ENCODE measurements at regions not wholly inside any gene's neighbourhood (a gene's known extent, or its start where the extent isn't known, plus 50 kb on each side); places are given as distances from the start of the nearest gene placed in this dataset.

DNA sequence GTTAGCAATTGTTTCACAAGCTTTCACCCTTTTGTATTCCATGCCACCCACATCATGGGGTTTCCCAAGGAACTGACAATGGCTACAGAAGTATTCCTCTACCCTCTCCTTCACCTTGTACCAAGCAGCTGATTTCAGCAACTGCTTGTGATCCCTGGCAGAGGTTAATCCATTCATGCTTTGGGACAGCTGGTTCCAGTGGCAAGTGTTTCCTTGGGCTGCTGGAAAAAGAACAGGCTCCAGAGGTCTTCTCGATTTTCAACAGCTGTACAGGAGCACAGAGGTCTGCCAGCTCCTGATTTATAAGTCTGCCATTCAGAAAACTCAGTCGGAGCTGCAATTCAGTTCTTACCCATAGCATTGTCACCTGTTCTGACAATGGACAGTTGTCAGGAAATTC, 239.2 kb upstream of the CWC22 start:
- dilution Hi-C loops (cut with HindIII; ENCODE audit: low sequenced_read_pairs, unreplicated experiment), result no loop called here
- POLR2A ChIA-PET (ENCODE audit: unreplicated experiment), result interaction anchor here (0.6 to 0.9 kb wide), 3 partner anchors 99 to 824 kb away, joined by 3 to 5 read pairs (median 3); no protein-coding TSS in a partner anchor

More for the DNA sequence above, 239.2 kb upstream of the CWC22 start:
- Histone ChIP-seq H3K79me1 (ENCODE audit: low read depth in 1 of 2, low read length in 2 of 2) (no peaks in the 10 kb centered on the region), H3K27me3 (ENCODE audit: control insufficient read depth, insufficient read depth, low read length) (no peaks in the 10 kb centered on the region), H3K9ac (ENCODE audit: low read depth, low read length) (no peak overlapping the region), H3K14ac (replicated peaks; ENCODE audit: low read depth, low read length) (no peak overlapping the region), H2AFZ (replicated peaks; ENCODE audit: low read length, poor library complexity) (peak overlapping the region; percentile 13), H3K9me3 (ENCODE audit: control insufficient read depth, insufficient read depth, low read length) (no peaks in the 10 kb centered on the region), H2BK20ac (ENCODE audit: low read depth, low read length) (no peak overlapping the region), H3K4me3 (ENCODE audit: insufficient read depth, low read depth, low read length) (no peak overlapping the region), H2BK15ac (ENCODE audit: low read depth, low read length) (no peak overlapping the region), H2BK5ac (ENCODE audit: low read depth, low read length, poor library complexity, severe bottlenecking) (no peak overlapping the region), H2BK120ac (ENCODE audit: low read depth, low read length) (no peak overlapping the region), H3K4me1 (ENCODE audit: control insufficient read depth, insufficient read depth, low read length) (no peaks in the 10 kb centered on the region), H3K27ac (ENCODE audit: insufficient read depth, low read length) (no peak overlapping the region), H4K20me1 (ENCODE audit: insufficient read depth, low read length) (no peaks in the 10 kb centered on the region), H4K8ac (ENCODE audit: low read depth in 2 of 2, low read length in 2 of 2) (no peak overlapping the region), H3K23ac (ENCODE audit: low read depth, low read length) (no peak overlapping the region), H4K91ac (ENCODE audit: insufficient read depth, low read depth, low read length) (no peak overlapping the region), H2AK5ac (ENCODE audit: low read depth, low read length) (no peak overlapping the region), H3K18ac (ENCODE audit: low read depth, low read length) (no peak overlapping the region), H3K4ac (ENCODE audit: low read depth, low read length) (no peak overlapping the region), H3K56ac (ENCODE audit: extremely low read depth, insufficient read depth, low read length) (no peak overlapping the region), H3K4me2 (ENCODE audit: low read depth, low read length) (no peak overlapping the region), H3K9me1 (ENCODE audit: insufficient read depth, low read length) (no peaks in the 10 kb centered on the region), H4K5ac (ENCODE audit: low read depth, low read length) (no peak overlapping the region), H2AK9ac (replicated peaks; ENCODE audit: low read depth, low read length, poor library complexity) (no peak overlapping the region), H3K36me3 (ENCODE audit: control insufficient read depth, insufficient read depth, low read length) (no peaks in the 10 kb centered on the region)
- no peak for DNase-seq
- intact Hi-C loops (cut with micrococcal nuclease), result no loop called here
- no peak for ATAC-seq (ENCODE audit: low read depth)
- 17% methylated on average over 1 of the region's 2 CpGs; no CpG with 5 or more reads in 1 of the 2 experiments for WGBS, 2 experiments (ENCODE audit: extremely low coverage in 2 of 2, insufficient read length in 1 of 2)
- CTCF ChIA-PET, result no interaction called here
- no TSS peak for BruUV-seq (replicated peaks)
- TF ChIP-seq MAZ (IDR thresholded peaks at IDR 0.05; ENCODE audit: borderline replicate concordance, low read depth, low read length) (no peak), NFE2L2 (IDR thresholded peaks at IDR 0.05; ENCODE audit: low read depth, low read length) (no peak), MAFK (IDR thresholded peaks at IDR 0.05; ENCODE audit: low read depth, low read length) (no peak), CHD1 (IDR thresholded peaks at IDR 0.05; ENCODE audit: low read depth, low read length) (no peak), RAD21 (IDR thresholded peaks at IDR 0.05; ENCODE audit: low read length) (no peak)
- TF ChIP-seq, protein P1, sequence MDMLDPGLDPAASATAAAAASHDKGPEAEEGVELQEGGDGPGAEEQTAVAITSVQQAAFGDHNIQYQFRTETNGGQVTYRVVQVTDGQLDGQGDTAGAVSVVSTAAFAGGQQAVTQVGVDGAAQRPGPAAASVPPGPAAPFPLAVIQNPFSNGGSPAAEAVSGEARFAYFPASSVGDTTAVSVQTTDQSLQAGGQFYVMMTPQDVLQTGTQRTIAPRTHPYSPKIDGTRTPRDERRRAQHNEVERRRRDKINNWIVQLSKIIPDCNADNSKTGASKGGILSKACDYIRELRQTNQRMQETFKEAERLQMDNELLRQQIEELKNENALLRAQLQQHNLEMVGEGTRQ (IDR thresholded peaks at IDR 0.05; ENCODE audit: low read depth, low read length), result no peak
- in situ Hi-C loops (cut with MboI; ENCODE audit: low sequenced_read_pairs), result no loop called here
